ENCODE measurements at regions not wholly inside any gene's neighbourhood (a gene's known extent, or its start where the extent isn't known, plus 50 kb on each side); places are given as distances from the start of the nearest gene placed in this dataset.

- H3K9me3 ChIP-seq: no peaks in the 10 kb centered on the region
- H3K27ac ChIP-seq: no peak overlapping the region
- H3K4me3 ChIP-seq: no peak overlapping the region
- no peak for TF ChIP-seq POLR2A (IDR thresholded peaks at IDR 0.05)
- no peak for TF ChIP-seq CTCF (IDR thresholded peaks at IDR 0.05)
- H3K4me1 ChIP-seq: no peaks in the 10 kb centered on the region
- intact Hi-C loops (cut with DNase I; ENCODE audit: low total_unique reads): no loop called here
- DNase-seq: peak in 1 of 2 donors; percentile 40
- no peaks in the 10 kb centered on the region for H3K36me3 ChIP-seq
- H3K27me3 ChIP-seq: no peaks in the 10 kb centered on the region
These were observed 258.6 kb downstream of the CBLN1 start for GRCh38 chr16:49023050-49023449.

- Histone ChIP-seq H3K4me3 (no peak overlapping the region), H3K4me1 (no peaks in the 10 kb centered on the region), H3K27me3 (no peaks in the 10 kb centered on the region), H3K9me3 (no peaks in the 10 kb centered on the region), H3K36me3 (no peaks in the 10 kb centered on the region), H3K27ac (no peak overlapping the region)
- TF ChIP-seq POLR2A (IDR thresholded peaks at IDR 0.05): no peak
- no peak for TF ChIP-seq CTCF (IDR thresholded peaks at IDR 0.05)
- intact Hi-C loops (cut with DNase I; ENCODE audit: low total_unique reads): no loop called here
- DNase-seq: no peak
These were observed 259.2 kb downstream of the CBLN1 start for GRCh38 chr16:49022351-49022963.

GRCh38 chr16:49021136-49021535 is 260.5 kb downstream of the CBLN1 start:
- H3K27me3 ChIP-seq: no peaks in the 10 kb centered on the region
- H3K4me1 ChIP-seq: peaks cover 0 to 3% of the 10 kb centered on the region in 2 donors
- DNase-seq: peak in 1 of 2 donors; percentile 47
- H3K9me3 ChIP-seq: no peaks in the 10 kb centered on the region
- TF ChIP-seq CTCF (IDR thresholded peaks at IDR 0.05) (no peak), POLR2A (IDR thresholded peaks at IDR 0.05) (no peak)
- no peak overlapping the region for H3K27ac ChIP-seq
- intact Hi-C loops (cut with DNase I; ENCODE audit: low total_unique reads): no loop called here
- H3K36me3 ChIP-seq: no peaks in the 10 kb centered on the region
- H3K4me3 ChIP-seq: no peak overlapping the region

GRCh38 chr16:49020436-49020835 is 261.2 kb downstream of the CBLN1 start:
- Histone ChIP-seq H3K4me3 (no peak overlapping the region), H3K36me3 (no peaks in the 10 kb centered on the region), H3K9me3 (no peaks in the 10 kb centered on the region), H3K27ac (no peak overlapping the region), H3K4me1 (peaks cover 0 to 5% of the 10 kb centered on the region in 2 donors), H3K27me3 (no peaks in the 10 kb centered on the region)
- intact Hi-C loops (cut with DNase I; ENCODE audit: low total_unique reads): no loop called here
- TF ChIP-seq CTCF (IDR thresholded peaks at IDR 0.05) (no peak), POLR2A (IDR thresholded peaks at IDR 0.05) (no peak)
- DNase-seq: no peak

- no peaks in the 10 kb centered on the region for H3K9me3 ChIP-seq
- H3K27ac ChIP-seq: no peak overlapping the region
- no peaks in the 10 kb centered on the region for H3K27me3 ChIP-seq
- H3K4me1 ChIP-seq: peaks cover 0 to 5% of the 10 kb centered on the region in 2 donors
- intact Hi-C loops (cut with DNase I; ENCODE audit: low total_unique reads): no loop called here
- no peaks in the 10 kb centered on the region for H3K36me3 ChIP-seq
- DNase-seq: no peak
- no peak for TF ChIP-seq POLR2A (IDR thresholded peaks at IDR 0.05)
- no peak for TF ChIP-seq CTCF (IDR thresholded peaks at IDR 0.05)
- no peak overlapping the region for H3K4me3 ChIP-seq
These were observed 261.8 kb downstream of the CBLN1 start for GRCh38 chr16:49019831-49020230.

Data from uterus (tissue), 3 donors.